Stimulated activated CD8-positive, alpha-beta memory T cell treated with anti-CD3 and anti-CD28 coated beads, Interleukin-7, amount 100 ng/mL, for 1 hour (primary cell): ENCODE measurements at regions not wholly inside any gene's neighbourhood (a gene's known extent, or its start where the extent isn't known, plus 50 kb on each side); places are given as distances from the start of the nearest gene placed in this dataset.
"Not testable (repeated sequence)": the region's sequence is repeated elsewhere in the genome, so short reads cannot be mapped to it uniquely, and the experiment has no call there.

ENCODE experiments used
- DNase-seq, 2 donors: peaks; one replicate each; pipeline ENCODE4 v3.0.0-alpha.2; 2020; ENCODE audit warnings: low read depth in 2 of 2

DNA sequence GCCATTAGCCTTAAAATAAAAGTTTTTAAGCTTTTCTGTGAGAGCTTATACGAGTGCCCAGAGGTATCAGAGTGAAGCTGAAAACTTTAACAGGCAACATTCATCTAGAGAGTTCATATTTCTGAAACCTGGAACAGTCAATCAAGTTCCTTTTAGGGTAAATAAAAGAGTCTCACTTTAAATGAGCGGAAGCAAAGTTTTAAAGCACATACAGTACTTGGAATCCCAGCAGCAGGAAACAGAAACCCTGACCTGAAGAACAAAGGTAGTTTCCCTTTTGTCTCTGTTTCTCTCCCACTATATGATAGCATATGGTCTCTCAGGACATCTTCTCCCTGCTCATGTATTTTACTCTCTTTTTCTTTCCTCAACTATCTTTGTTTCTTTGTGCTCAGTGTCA lies 153.0 kb downstream of the ASB9 start:
- no peak for DNase-seq

DNA sequence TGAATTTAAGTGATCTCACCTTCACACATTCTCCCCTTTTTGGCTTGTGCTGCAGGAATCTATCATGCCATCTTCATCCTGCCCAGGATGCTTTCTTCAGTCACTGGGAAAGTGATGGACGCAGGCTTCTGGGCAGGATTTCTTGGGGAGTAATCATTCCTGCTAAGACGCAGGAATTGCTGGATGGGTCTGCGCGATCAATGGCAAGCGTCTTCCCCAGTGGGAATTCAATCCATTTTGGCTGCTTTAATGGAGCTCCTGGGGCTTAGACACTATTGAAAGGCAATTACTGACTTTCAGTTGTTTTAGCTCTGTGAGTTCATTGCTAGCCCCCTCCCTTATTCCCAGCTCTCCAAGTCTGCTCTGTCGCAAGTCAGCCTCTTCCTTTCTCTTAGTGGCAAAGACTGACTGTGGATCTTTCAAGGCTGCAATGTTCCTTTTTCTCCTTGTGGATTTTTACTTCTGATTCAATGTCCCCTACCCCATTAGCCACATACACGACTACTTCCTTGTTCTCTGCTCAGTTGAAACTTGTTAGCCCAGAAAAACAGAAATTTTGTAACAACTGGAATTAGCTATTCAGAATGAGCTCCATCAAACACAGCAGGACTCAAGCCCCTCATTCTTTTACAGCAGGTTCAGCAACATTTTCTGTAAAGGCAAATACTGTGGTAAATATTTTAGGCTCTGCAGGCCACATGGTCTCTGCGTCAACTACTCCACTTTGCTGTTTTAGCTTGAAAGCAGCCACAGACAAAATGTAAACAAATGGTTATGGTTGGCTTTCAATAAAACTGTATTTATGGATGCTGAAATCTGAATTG lies 154.9 kb downstream of the ASB9 start:
- DNase-seq = no peak

DNA sequence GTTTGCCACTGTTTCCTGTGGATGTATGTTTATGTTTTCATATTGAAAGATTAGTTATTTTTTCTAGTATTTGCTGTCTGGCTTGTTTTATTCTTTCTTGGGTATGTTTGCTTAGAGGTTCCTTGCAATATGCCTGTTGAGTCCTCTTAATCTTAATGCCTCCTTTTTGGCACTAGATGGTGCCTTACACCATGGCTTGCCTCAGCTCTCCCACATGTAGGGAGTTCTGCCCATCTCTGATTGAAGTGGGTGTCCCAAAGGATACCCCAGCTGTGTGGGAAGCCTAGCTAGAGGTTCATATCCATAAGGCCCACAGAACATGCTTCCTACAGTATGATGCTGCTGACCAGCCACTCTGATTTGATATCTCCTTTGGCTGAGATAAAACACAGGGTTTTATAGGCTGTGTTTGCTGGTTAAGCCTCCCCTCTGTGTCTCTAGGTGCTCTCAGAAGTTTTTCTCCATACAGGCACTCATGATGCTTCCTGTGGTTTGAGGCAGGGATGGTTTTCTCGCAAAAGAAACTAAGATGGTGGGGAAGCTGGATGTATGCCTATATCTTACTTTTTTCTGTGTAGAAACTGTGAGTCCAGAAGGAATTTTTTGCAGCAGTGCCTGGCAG lies 162.4 kb downstream of the ASB9 start:
- DNase-seq = no peak

DNA sequence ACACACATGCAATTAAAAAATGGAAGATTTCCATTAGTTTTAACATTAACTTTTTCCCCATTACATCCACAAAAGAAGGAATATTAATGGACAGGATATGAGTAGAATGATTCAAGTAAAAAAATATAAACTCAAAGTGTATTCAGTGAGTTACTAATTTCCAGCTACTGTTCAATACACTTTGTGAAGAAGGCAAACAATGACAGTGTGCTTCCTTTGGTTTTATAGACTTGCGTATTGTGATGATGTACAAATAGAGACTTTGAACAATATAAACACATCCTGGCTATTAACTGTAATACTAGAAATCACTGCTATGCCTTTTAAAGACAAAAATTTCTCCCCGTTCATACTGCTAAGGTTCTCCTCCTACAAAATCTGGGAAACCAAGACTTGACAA lies 171.4 kb downstream of the ASB9 start:
- no peak for DNase-seq

DNA sequence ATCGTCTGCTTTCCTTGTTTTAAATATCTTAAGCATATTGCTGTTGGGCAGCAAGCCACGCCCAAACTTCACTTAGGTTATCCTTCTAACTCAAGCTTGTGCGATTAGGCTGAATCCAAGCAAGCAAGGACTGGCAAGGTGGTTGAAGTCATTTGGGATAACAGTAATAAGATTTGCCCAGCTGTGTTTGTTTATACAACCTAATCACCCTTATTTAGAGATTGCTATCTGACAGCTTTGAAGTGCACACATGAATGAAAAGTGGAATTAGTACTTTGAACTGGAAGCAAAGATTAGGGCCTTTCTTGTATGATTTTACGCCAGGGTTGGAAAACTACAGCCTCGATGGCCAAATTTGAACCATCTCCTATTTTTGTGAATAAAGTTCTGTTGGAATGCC lies 182.1 kb downstream of the ASB9 start:
- no peak for DNase-seq

DNA sequence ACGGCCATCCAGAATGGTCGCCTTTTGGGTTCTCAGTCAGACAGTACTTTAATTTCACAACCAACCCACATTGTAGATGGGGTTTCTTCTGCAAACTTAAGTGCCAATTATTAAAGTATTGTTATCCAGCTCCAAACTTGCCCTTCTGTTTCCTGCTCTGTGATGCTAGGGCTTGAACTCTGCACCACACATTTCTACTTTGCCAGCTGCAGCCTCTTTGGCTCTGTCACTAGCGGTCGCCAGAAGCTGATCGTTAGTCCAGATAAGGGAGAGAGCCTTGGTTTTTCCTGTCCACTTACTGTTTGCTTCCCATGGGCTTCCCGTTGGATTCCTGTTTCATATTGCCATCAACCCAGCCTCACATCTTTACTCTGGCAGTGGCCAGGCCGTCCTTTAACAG lies 196.6 kb downstream of the ASB9 start:
- no peak for DNase-seq

DNA sequence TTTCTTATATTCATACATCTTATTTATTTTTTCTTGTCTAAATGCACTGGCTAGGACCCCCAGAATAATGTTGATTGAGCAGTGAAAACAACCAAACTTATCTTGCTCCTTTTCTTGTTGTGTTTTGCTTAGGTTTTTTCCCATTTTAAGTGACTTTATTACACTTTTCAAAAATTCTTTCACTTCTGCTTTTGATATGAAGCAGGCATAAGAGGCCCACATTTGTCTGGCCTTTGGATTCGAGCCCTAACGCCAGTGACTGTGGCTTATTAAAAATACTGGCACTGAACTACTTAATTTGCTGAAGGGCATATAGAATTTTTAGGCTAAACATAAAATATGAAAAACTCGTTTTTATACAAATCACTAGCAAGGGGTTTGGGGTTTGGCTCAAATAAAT lies 197.0 kb downstream of the ASB9 start:
- DNase-seq = no peak

DNA sequence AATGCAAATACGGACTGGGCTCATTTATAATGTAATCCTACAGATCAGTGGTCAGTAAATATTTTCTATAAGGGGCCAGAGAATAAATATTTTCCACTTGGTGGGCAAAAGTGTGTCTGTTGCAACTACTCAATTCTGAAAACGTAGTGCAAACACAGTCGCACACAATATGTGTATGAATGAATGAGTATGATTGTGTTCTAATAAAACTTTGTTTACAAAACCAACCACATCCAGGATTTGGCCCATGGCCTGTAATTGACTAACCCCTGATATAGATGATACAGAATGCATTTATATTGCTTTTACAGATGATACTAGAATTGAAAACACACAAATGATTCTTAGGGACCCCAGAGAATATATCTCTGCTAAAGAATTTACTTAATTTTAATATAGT lies 197.6 kb downstream of the ASB9 start:
- no peak for DNase-seq

DNA sequence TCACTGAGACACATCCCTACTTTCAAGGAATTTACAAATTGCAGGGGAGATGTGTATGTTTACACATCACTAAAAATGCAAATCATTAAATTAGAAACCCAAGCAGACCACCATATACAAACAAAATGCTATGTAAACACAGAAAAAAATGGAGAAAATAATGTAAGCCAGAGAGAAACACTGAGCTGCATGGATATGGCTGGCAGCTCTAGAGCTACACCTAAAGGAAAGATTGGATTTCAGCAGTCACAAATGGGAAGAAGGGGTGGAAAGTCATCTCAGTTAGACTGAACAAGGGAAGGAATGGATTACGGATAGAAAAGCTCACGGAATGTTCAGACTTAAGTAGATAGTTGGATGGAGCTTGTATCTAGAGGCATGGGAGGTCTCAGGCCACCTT lies 186.3 kb downstream of the MOSPD2 start:
- DNase-seq = no peak

DNA sequence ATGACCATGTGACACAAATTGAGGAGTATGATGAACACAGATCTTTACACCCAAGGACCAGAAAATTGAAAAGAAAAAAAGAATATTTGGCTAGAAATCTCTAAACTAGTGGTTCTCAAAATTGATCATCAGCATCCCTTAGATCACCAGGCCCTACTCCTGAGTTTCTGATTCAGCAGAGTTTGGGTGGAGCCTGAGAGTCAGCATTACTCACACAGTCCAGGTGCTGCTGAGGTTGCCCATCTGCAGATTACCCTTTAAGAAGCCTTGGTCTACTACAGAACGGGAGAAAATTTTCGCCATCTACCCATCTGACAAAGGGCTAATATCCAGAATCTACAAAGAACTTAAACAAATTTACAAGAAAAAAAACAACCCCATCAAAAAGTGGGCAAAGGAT lies 182.8 kb downstream of the MOSPD2 start:
- no peak for DNase-seq

DNA sequence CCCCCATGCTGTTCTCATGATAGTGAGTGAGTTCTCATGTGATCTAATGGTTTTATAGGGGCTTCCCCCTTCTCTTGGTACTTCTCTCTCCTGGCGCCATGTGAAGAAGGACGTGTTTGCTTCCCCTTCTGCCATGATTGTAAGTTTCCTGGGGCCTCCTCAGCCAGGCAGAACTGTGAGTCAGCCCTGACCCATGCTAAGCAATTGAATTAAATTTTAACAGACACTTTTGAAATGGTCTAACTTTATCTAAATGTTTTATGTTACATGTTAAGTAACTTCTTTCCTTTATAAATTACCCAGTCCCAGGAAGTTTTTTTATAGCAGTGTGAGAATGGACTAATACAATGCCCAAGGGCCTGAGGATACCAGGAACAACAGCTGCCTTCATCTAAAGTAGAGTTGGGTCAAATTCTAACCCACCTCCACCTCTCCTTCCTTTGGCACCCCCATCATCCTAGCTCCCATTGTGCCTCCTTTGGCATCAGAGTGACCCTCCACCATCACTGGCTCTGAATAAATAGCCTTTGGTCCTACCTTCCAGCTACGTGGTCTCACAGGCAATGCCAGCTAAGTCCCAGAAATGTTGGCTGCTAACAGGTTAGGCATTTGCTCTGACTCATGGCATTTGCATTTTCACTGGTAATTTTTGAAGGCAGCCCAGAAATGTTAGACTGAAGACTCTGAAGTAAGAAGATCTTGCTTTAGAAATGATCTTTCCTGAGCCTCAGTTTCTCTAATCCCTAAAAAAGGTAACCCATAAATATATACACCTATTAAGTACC lies 182.1 kb downstream of the MOSPD2 start:
- DNase-seq = no peak

DNA sequence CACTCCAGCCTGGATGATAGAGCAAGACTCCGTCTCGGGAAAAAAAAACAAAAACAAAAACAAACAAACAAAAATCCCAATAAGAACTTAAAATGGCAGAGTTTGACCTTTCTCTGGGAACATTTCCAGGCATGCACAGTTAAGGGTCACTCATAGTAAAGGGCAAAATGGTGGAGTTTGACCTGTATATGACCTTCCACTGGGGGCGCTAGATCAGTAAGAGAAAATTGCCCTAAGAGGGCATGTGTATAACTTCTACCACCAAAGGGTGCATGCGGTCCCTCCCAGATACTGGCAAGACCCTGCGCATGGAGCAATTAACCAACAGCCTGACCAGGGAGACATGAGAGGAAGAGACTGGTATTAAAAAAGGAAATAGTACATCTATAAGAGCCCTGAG lies 177.2 kb downstream of the MOSPD2 start:
- no peak for DNase-seq

DNA sequence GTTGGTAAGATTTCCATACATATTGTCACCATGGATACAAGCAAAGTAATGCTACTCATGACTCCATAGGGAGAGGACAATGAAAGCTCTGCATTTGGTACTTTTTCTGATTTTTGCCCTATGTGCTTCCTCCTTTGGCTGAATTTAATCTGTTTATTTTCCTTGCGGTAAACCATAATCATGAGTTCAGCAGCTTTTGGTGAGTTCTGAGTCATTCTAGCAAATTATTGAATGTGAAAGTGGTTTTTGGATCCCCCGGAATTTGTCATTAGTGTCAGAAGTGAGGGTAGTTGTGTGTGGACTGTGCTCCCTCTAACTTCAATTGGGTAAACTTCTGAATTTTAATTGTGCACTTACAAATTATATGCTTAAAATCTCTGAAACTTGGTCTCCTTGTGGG lies 170.3 kb downstream of the MOSPD2 start:
- no peak for DNase-seq

DNA sequence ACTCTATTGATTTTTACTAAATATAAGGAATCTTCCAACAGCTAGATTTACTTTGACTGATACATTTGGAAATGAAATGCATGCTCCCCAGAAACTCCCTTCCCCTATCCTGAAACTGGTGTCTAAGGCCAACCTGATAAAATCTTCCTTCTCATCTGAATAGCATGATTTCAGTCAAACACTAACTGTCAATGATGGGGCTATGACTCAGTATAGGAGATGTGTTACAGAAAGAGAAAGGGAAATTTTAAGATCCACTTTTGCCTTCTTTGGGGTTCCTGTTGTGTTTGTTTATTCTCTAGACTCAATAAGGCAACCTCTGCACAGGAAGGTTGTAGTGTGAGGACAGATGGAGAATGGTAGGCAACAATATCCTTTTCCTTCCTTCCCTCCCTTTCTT lies 160.7 kb downstream of the MOSPD2 start:
- DNase-seq = no peak

DNA sequence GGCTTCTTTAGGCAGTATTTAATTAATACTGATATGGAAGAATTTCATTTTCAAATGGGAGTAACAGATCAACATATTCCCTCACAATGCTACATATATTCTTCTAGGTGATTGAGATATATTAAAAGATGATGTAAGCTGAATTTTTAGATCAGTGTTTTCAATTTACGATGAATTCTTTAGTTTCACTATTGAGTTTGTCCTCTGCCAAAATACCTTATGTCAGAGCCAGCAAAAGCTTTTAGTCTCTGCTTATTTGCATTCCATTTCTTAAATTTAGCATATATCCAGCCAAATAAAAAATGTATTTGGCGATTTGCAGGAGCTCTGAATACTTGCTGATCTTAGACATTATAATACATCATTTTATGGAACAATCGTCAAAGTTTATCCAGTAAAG lies 144.3 kb downstream of the MOSPD2 start:
- no peak for DNase-seq

DNA sequence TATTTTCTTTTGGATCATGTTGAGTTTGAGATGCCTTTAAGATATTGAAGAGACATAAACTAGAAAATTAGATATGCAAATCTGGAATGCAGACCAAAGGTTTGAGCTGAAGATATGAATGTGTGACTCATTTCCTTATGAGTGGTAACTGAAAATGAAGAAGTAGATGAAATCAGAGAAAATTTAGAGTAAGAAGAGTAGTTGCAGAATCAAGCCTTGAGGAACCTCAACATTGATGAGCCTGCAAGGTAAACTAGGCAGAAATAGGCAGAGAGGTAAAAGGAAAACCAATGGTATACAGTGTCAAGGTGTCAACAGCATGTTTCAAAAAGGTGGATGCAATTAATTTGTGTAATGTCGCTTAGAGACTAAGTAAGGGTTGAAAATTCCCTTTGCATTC lies 142.8 kb downstream of the MOSPD2 start:
- DNase-seq = no peak

DNA sequence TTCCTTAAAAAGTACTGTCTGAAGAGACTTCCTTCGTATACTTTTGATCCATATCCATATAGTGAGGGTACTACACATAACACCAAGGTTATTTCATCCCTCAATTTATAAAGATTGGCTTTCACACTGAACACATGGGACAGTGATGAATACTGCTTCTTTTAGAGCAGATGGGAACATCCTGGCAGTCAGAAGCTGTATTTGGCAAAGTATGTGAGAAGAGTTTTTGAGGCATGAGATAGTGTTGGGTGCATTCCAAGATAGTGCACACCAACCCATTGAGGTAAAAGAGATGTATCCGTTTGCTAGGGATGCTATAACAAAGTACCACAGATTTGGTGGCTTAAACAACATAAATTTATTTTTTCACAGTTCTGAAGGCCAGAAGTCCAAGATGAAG lies 141.1 kb downstream of the MOSPD2 start:
- DNase-seq = no peak

DNA sequence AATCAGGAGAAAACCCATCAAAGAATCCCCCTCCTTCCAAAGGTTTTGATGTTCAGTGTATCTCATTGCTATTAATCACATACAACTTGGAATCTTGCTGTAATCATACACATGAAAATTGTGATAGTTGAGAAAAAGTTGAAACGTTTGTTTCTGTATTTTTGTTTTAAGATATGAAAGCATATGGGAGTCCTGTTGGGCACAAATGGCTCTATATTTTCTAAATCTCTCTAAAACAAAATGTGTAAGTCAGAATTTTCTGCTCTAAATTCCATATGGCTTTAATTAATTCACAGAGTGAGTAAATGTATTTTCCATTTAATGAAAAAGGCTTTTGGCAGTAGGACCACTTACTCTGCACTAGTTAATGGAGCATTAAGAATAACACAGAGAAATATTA lies 140.2 kb downstream of the MOSPD2 start:
- DNase-seq = no peak

DNA sequence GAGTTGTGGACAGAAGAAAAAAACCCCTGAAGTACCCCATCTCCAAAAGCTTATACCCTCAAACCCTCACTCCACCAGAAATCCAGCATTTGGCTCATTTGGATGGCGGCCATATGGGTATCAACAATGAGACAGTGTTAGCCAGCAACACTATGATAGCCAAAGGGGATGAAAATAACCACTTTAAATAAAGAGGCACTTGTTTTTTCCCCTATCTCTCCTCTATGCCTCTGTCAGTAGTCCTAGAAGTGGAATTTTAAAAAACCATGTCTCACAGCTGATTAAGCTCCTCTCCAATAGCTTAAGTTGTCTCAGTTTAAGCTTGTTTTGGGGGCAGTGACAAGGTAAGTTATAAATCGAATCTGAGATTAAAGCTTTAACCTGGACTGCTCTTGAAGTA lies 124.0 kb downstream of the MOSPD2 start:
- no peak for DNase-seq

DNA sequence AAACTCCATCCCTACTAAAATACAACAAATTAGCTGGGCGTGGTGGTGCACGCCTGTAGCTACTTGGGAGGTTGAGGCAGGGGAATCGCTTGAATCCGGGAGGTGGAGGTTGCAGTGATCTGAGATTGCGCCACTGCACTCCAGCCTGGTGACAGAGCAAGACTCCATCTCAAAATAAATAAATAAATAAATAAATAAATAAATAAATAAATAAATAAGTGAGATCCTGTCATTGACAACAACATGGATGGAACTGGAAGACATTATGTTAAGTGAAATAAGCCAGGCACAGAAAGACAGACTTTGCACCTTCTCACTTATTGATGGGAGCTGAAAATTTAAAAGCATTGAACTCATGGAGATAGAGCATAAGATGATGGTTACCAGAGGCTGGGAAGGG lies 111.2 kb downstream of the MOSPD2 start:
- not testable (repeated sequence) for DNase-seq
